OCI-LY7 (cell line): ENCODE measurements at regions not wholly inside any gene's neighbourhood (a gene's known extent, or its start where the extent isn't known, plus 50 kb on each side); places are given as distances from the start of the nearest gene placed in this dataset.

ENCODE experiments used
- EZH2phosphoT487 ChIP-seq: fragments of 200-600 bp; sonication (generic); IDR thresholded peaks from 2 replicates; pipeline ENCODE4 v1.6.1; 2018; ENCODE audit warnings: low read depth, borderline replicate concordance, mild to moderate bottlenecking, mixed run types, antibody characterized with exemption, low read length, moderate library complexity, mixed read lengths
- TF ChIP-seq, protein P1 (sequence below): fragments of 200-600 bp; sonication (generic); conservative IDR thresholded peaks from 2 replicates; pipeline ENCODE4 v1.5.1; 2014; ENCODE audit warnings: mild to moderate bottlenecking, antibody characterized with exemption, low read length, moderate library complexity, mixed read lengths

DNA sequence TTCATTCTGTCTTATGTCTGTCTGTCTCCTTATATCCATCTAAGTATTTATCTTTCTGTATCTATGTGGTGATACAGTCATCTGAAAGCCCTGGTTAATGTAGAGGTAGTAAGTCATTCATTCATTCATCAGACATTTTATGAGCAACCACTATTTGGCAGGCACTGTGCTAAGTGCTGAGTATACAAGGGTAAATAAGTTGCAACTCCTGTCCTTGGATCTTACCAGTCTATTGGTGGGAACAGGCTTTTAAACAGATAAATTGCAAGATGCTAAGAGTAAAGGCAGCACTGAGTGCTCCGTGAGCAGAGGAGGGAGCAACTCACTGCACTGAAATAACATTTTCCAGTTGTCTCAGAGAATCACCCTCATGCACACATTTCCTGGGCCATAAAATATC lies 68.6 kb downstream of the TMEM30B start:
- TF ChIP-seq, protein P1, sequence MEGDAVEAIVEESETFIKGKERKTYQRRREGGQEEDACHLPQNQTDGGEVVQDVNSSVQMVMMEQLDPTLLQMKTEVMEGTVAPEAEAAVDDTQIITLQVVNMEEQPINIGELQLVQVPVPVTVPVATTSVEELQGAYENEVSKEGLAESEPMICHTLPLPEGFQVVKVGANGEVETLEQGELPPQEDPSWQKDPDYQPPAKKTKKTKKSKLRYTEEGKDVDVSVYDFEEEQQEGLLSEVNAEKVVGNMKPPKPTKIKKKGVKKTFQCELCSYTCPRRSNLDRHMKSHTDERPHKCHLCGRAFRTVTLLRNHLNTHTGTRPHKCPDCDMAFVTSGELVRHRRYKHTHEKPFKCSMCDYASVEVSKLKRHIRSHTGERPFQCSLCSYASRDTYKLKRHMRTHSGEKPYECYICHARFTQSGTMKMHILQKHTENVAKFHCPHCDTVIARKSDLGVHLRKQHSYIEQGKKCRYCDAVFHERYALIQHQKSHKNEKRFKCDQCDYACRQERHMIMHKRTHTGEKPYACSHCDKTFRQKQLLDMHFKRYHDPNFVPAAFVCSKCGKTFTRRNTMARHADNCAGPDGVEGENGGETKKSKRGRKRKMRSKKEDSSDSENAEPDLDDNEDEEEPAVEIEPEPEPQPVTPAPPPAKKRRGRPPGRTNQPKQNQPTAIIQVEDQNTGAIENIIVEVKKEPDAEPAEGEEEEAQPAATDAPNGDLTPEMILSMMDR, result no peak
- TF ChIP-seq EZH2phosphoT487, result no peak
